Kidney (tissue), 13 donors: ENCODE measurements at regions not wholly inside any gene's neighbourhood (a gene's known extent, or its start where the extent isn't known, plus 50 kb on each side); places are given as distances from the start of the nearest gene placed in this dataset.

Source experiments
- DNase-seq, 5 donors: peaks; one replicate each; pipeline ENCODE4 v3.0.0-alpha.2; 2013 to 2020
- FAIRE-seq: peaks from 2 replicates; lab custom pipeline; 2012; peaks lifted over from hg19 to GRCh38; lab: Jason Lieb, UNC
- H3K27ac ChIP-seq, 2 donors: one replicate each; pipeline ENCODE4 v1.7.0; 2013; ENCODE audit warnings: low read depth in 2 of 2, low read length in 2 of 2, inconsistent platforms in 1 of 2
- H3K27me3 ChIP-seq: one replicate; pipeline ENCODE4 v1.7.1; 2013; ENCODE audit warnings: low read length, inconsistent platforms; ENCODE audit not compliant: control insufficient read depth, insufficient read depth
- H3K36me3 ChIP-seq, 3 donors: one replicate each; pipeline versions ENCODE4 v1.7.0 to v1.7.1; 2013; ENCODE audit warnings: low read length in 3 of 3, control low read depth in 1 of 3, inconsistent platforms in 1 of 3; ENCODE audit not compliant: insufficient read depth in 3 of 3, control insufficient read depth in 2 of 3
- H3K4me1 ChIP-seq, 3 donors: one replicate each; pipeline versions ENCODE4 v1.7.0 to v1.7.1; 2013; ENCODE audit warnings: low read length in 3 of 3, inconsistent platforms in 1 of 3, low read depth in 1 of 3; ENCODE audit not compliant: control insufficient read depth in 2 of 3, insufficient read depth in 2 of 3
- H3K4me3 ChIP-seq, 3 donors: one replicate each; pipeline versions ENCODE4 v1.7.0 to v1.8.1; 2013; ENCODE audit warnings: low read length in 3 of 3, control low read depth in 1 of 3, inconsistent platforms in 1 of 3
- H3K9ac ChIP-seq, 3 donors: one replicate each; pipeline versions ENCODE4 v1.7.0 to v1.7.1; 2013; ENCODE audit warnings: low read length in 3 of 3, control low read depth in 1 of 3, inconsistent platforms in 1 of 3
- H3K9me3 ChIP-seq, 3 donors: one replicate each; pipeline versions ENCODE4 v1.7.0 to v1.7.1; 2013; ENCODE audit warnings: low read length in 3 of 3, control low read depth in 1 of 3, inconsistent platforms in 1 of 3; ENCODE audit not compliant: control insufficient read depth in 2 of 3, insufficient read depth in 1 of 3
- intact Hi-C: fragments of 100-400 bp; cut with DNase I; formaldehyde crosslinking; loops from one replicate; pipeline ENCODE4 v1.11.1; 2022
- TF ChIP-seq, protein P1 (sequence below): IDR thresholded peaks from 3 replicates; pipeline ENCODE4 v1.5.1; 2012; ENCODE audit warnings: mild to moderate bottlenecking, moderate library complexity, borderline replicate concordance; ENCODE audit not compliant: insufficient read depth; ENCODE audit errors: extremely low read depth
- donor health status: control.
- donor health status: control.
- donor health status: control.
- donor health status: control.
- donor health status: control.
- donor health status: DM: yes; HTN: yes; CAD: no.
- donor health status: Normal renal cell carcinoma (clear cell type).

DNA sequence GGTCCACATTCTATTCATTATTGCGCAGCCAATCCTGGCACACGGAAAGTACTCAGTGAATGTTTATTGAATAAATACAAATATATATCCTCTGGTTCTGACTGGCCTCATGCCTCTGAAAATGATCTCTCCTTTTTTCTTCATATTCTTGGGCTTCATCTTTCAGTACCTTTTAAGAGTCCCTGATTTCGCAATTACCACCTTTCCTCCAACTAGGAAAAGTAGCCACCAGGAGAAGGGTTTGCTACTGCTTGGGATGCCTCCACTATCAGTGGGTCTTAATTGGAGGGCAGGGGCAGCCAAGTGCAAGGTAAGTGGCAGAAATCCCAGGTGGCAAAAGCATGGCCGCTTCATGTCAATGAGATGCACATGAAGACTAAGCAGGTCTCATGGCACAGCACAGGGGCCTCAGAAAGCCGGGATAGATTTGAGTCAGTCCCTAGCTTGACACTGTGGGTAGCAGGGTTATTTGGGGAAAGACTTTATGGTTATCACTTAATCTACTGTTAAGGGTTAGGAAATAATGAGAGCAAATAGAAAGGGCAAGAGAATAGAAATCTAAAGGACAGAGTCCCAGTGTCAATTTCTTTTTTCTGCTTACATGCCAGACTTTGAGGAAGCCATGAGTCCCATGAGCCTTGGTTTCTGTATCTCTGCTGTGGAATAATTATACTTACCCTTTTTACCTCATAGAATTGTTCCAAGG lies 361.1 kb downstream of the MAN2A1 start:
- intact Hi-C loops = no loop called here
- H3K9me3 ChIP-seq = no peaks in the 10 kb centered on the region
- DNase-seq = no peak
- no peak overlapping the region for H3K9ac ChIP-seq
- no peak overlapping the region for H3K4me3 ChIP-seq
- no peak overlapping the region for H3K27ac ChIP-seq
- no peaks in the 10 kb centered on the region for H3K27me3 ChIP-seq
- H3K36me3 ChIP-seq = no peaks in the 10 kb centered on the region
- peaks cover 0 to 2% (median 0%) of the 10 kb centered on the region in 3 donors for H3K4me1 ChIP-seq
- TF ChIP-seq, protein P1, sequence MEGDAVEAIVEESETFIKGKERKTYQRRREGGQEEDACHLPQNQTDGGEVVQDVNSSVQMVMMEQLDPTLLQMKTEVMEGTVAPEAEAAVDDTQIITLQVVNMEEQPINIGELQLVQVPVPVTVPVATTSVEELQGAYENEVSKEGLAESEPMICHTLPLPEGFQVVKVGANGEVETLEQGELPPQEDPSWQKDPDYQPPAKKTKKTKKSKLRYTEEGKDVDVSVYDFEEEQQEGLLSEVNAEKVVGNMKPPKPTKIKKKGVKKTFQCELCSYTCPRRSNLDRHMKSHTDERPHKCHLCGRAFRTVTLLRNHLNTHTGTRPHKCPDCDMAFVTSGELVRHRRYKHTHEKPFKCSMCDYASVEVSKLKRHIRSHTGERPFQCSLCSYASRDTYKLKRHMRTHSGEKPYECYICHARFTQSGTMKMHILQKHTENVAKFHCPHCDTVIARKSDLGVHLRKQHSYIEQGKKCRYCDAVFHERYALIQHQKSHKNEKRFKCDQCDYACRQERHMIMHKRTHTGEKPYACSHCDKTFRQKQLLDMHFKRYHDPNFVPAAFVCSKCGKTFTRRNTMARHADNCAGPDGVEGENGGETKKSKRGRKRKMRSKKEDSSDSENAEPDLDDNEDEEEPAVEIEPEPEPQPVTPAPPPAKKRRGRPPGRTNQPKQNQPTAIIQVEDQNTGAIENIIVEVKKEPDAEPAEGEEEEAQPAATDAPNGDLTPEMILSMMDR = no peak
- no peak for FAIRE-seq

DNA sequence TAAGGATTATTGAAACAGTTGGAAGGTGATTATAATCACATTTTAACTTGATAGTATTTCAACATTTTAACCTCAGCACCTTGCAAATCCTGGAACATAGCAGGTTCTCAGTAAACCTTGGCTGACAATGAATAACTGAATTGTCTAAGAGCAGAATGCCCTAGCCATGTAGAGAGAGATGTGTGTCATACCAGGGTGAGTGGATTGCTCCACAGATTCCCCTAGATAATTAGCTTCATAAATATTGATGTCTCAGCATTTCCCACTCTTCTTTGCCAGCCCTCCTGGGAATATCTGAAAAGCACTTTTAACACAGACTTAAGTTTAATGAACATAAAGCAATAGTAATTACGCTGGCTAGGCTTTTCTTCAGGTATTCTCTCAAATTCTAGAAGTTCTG lies 363.5 kb downstream of the MAN2A1 start:
- intact Hi-C loops = no loop called here
- FAIRE-seq (no peak), DNase-seq (no peak)
- Histone ChIP-seq H3K4me3 (no peak overlapping the region), H3K27me3 (no peaks in the 10 kb centered on the region), H3K9ac (no peak overlapping the region), H3K4me1 (peaks cover 0 to 2% (median 0%) of the 10 kb centered on the region in 3 donors), H3K36me3 (no peaks in the 10 kb centered on the region), H3K27ac (no peak overlapping the region), H3K9me3 (no peaks in the 10 kb centered on the region)
- TF ChIP-seq, protein P1 = no peak

DNA sequence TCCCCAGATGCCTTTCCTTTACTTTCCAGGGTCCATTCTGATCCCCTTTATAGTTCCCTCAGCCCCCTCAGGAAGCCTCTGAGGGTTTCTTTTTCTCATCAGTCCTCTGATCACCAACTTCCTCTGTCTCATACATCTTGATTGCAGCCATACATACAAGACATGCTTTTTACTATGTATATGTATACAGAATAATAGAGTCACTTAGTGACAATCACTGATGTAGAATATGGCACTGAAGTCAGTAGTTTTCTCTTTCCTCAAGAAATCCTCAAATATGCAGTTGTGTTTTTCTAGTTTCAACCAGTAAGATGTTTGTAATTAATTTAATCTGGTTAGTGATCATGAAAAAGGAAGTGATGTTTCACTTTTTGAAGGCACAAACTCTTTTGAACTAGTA lies 364.1 kb downstream of the MAN2A1 start:
- Histone ChIP-seq H3K9ac (no peak overlapping the region), H3K4me3 (no peak overlapping the region), H3K27me3 (no peaks in the 10 kb centered on the region), H3K9me3 (no peaks in the 10 kb centered on the region), H3K4me1 (peaks cover 0 to 2% (median 0%) of the 10 kb centered on the region in 3 donors), H3K27ac (no peak overlapping the region), H3K36me3 (no peaks in the 10 kb centered on the region)
- TF ChIP-seq, protein P1 = no peak
- FAIRE-seq = no peak
- no peak for DNase-seq
- intact Hi-C loops = no loop called here
